ENCODE measurements at regions not wholly inside any gene's neighbourhood (a gene's known extent, or its start where the extent isn't known, plus 50 kb on each side); places are given as distances from the start of the nearest gene placed in this dataset.

DNA sequence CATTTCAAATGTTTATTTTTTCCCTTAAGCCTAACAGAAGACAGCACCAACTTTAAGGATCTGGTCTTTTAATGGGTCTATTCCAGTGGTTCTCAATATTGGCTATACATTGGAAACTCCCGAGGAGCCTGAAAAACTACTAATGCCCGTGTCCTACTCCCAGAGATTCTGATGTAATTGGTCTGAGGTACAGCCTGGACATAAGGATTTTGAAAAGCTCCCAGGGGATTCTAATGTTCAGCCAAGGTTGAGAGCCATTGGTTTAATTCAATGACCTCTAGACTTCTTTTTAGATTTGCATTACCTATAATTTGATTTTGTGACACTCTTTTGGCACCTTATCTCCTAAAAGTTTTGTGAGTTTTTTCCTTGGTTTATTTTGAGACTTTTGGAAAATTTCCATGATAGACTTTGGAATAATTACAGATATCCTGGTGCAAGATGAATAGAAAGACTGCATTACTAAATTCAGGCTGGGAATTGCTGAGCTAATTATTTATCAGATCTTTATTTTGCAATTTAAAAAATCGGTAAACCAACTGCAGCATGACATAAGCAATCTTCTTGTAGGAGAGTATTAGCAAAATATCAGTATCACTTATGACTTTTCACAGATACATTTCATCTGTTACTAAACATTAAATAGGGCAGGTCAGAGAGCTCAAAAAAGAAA lies 91.5 kb upstream of the ELL2 start:
- no peak for TF ChIP-seq POLR2A (IDR thresholded peaks at IDR 0.05)
- TF ChIP-seq, protein P1, sequence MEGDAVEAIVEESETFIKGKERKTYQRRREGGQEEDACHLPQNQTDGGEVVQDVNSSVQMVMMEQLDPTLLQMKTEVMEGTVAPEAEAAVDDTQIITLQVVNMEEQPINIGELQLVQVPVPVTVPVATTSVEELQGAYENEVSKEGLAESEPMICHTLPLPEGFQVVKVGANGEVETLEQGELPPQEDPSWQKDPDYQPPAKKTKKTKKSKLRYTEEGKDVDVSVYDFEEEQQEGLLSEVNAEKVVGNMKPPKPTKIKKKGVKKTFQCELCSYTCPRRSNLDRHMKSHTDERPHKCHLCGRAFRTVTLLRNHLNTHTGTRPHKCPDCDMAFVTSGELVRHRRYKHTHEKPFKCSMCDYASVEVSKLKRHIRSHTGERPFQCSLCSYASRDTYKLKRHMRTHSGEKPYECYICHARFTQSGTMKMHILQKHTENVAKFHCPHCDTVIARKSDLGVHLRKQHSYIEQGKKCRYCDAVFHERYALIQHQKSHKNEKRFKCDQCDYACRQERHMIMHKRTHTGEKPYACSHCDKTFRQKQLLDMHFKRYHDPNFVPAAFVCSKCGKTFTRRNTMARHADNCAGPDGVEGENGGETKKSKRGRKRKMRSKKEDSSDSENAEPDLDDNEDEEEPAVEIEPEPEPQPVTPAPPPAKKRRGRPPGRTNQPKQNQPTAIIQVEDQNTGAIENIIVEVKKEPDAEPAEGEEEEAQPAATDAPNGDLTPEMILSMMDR (IDR thresholded peaks at IDR 0.05): no peak
